OCI-LY1 (cell line): ENCODE measurements at regions not wholly inside any gene's neighbourhood (a gene's known extent, or its start where the extent isn't known, plus 50 kb on each side); places are given as distances from the start of the nearest gene placed in this dataset.

Experiments
- CTCF ChIP-seq: fragments of 200-600 bp; sonication (generic), shearing (Covaris generic); IDR thresholded peaks from 2 replicates; pipeline ENCODE4 v1.5.1; 2017; ENCODE audit warnings: mild to moderate bottlenecking, antibody characterized with exemption, low read length, moderate library complexity, mixed read lengths
- EZH2 ChIP-seq: fragments of 200-600 bp; sonication (generic), shearing (Covaris generic); IDR thresholded peaks from 2 replicates; pipeline ENCODE4 v1.8.0; 2017; ENCODE audit warnings: borderline replicate concordance, mixed run types, mild to moderate bottlenecking, antibody characterized with exemption, low read length, moderate library complexity, mixed read lengths

- TF ChIP-seq CTCF (no peak), EZH2 (no peak)
Observed at GRCh38 chr2:8328217-8328616, 353.6 kb upstream of the ID2 start.
